ENCODE measurements at regions not wholly inside any gene's neighbourhood (a gene's known extent, or its start where the extent isn't known, plus 50 kb on each side); places are given as distances from the start of the nearest gene placed in this dataset.
A peak's percentile ranks its signal among the peaks of the same experiment; 100 is the strongest.

DNA sequence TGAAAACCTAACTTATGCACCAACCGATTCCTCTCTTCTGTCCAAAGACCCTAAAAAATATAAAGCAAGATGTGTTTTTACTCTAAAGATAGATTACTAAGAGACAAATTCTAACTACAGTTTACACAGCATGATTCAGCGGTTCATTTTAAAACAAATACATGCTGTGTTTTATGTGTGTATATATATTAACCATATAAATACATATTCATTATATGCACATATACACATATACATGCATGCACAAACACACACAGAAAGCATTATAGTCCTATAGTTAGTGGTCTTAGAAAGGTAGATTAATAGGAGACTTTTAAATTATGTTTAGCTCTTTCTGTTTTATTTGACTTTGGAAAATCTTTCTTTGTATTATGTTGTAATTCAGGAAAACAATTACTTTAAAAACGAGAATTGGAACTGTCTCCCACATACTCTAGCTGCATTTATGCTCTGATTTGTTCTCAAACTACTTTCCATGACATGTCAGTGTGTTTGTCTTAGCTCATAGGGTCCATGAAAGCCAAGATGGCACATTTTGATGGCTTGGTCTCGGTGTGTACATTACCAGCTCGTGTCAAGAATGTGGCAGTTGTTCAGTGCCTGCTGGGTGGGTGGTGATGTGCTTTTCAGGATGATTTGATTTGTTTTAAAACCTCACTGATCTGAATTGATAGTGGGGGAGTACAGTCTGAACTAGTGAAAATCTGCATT lies 548.8 kb upstream of the SALL1 start:
- Histone ChIP-seq H3K9me2 (replicated peaks; ENCODE audit: insufficient read depth) (no peaks in the 10 kb centered on the region), H3K79me2 (no peaks in the 10 kb centered on the region), H3K27me3 (peaks cover 5% of the 10 kb centered on the region), H4K20me1 (ENCODE audit: insufficient read depth, poor library complexity, severe bottlenecking) (no peaks in the 10 kb centered on the region), H3K27ac (peak overlapping the region; percentile 25), H3K4me3 (no peak overlapping the region), H3K36me3 (replicated peaks; ENCODE audit: insufficient read depth, low read depth) (no peaks in the 10 kb centered on the region), H3K9me3 (ENCODE audit: low read depth) (no peaks in the 10 kb centered on the region), H3K4me2 (no peak overlapping the region), H3K4me1 (ENCODE audit: insufficient read depth) (no peaks in the 10 kb centered on the region), H2AFZ (no peak overlapping the region)
- TF ChIP-seq EZH2 (IDR thresholded peaks at IDR 0.05; ENCODE audit: borderline replicate concordance) = no peak
- no peak for TF ChIP-seq CTCF (IDR thresholded peaks at IDR 0.05; ENCODE audit: poor library complexity)
- no peak for TF ChIP-seq EZH2phosphoT487 (IDR thresholded peaks at IDR 0.05; ENCODE audit: low read depth, severe bottlenecking, unreplicated experiment)
- 71% methylated on average over 5 of the region's 5 CpGs for WGBS (ENCODE audit: low lambda C conversion rate, missing lambda C conversion rate)
- DNase-seq (ENCODE audit: low spot score) = no peak

GRCh38 chr16:51698647-51699046 lies 547.6 kb upstream of the SALL1 start:
- Histone ChIP-seq H2AFZ (no peak overlapping the region), H3K4me3 (no peak overlapping the region), H3K27me3 (peaks cover 5% of the 10 kb centered on the region), H3K9me3 (ENCODE audit: low read depth) (no peaks in the 10 kb centered on the region), H3K27ac (no peak overlapping the region), H4K20me1 (ENCODE audit: insufficient read depth, poor library complexity, severe bottlenecking) (no peaks in the 10 kb centered on the region), H3K36me3 (replicated peaks; ENCODE audit: insufficient read depth, low read depth) (no peaks in the 10 kb centered on the region), H3K4me1 (ENCODE audit: insufficient read depth) (no peaks in the 10 kb centered on the region), H3K79me2 (no peaks in the 10 kb centered on the region), H3K4me2 (no peak overlapping the region), H3K9me2 (replicated peaks; ENCODE audit: insufficient read depth) (no peaks in the 10 kb centered on the region)
- TF ChIP-seq EZH2 (IDR thresholded peaks at IDR 0.05; ENCODE audit: borderline replicate concordance) = no peak
- no peak for TF ChIP-seq CTCF (IDR thresholded peaks at IDR 0.05; ENCODE audit: poor library complexity)
- no peak for TF ChIP-seq EZH2phosphoT487 (IDR thresholded peaks at IDR 0.05; ENCODE audit: low read depth, severe bottlenecking, unreplicated experiment)
- 72% methylated on average over 2 of the region's 2 CpGs for WGBS (ENCODE audit: low lambda C conversion rate, missing lambda C conversion rate)
- DNase-seq (ENCODE audit: low spot score) = no peak

DNA sequence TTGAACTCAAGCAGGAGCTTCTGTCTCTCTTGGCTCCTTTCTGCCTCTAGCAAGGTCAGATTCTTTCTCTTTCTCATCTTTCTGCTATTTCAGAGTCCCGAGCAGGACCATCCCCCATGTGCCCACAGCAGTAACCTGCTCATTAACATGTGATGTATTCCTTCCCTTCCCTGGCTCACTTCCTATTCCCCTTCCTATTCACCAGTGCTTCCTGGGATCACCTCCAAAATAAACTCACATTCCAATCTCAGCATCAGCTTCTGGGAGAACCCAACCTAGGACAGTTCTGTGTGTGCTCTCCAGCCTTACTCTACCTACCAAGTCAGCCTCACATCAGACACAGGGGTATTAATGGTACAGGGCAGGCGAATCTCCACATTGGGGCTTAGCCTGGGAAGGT lies 546.4 kb upstream of the SALL1 start:
- H3K9me2 ChIP-seq (replicated peaks; ENCODE audit: insufficient read depth) = no peaks in the 10 kb centered on the region
- no peak overlapping the region for H3K27ac ChIP-seq
- no peaks in the 10 kb centered on the region for H4K20me1 ChIP-seq (ENCODE audit: insufficient read depth, poor library complexity, severe bottlenecking)
- no peaks in the 10 kb centered on the region for H3K9me3 ChIP-seq (ENCODE audit: low read depth)
- no peaks in the 10 kb centered on the region for H3K36me3 ChIP-seq (replicated peaks; ENCODE audit: insufficient read depth, low read depth)
- H3K4me1 ChIP-seq (ENCODE audit: insufficient read depth) = no peaks in the 10 kb centered on the region
- 79% methylated on average over 2 of the region's 2 CpGs for WGBS (ENCODE audit: low lambda C conversion rate, missing lambda C conversion rate)
- no peak overlapping the region for H3K4me2 ChIP-seq
- H2AFZ ChIP-seq = no peak overlapping the region
- no peaks in the 10 kb centered on the region for H3K79me2 ChIP-seq
- no peak overlapping the region for H3K4me3 ChIP-seq
- no peak for DNase-seq (ENCODE audit: low spot score)
- H3K27me3 ChIP-seq = peaks cover 5% of the 10 kb centered on the region
- no peak for TF ChIP-seq EZH2phosphoT487 (IDR thresholded peaks at IDR 0.05; ENCODE audit: low read depth, severe bottlenecking, unreplicated experiment)
- no peak for TF ChIP-seq CTCF (IDR thresholded peaks at IDR 0.05; ENCODE audit: poor library complexity)
- TF ChIP-seq EZH2 (IDR thresholded peaks at IDR 0.05; ENCODE audit: borderline replicate concordance) = no peak
